K562 (cell line): ENCODE measurements at regions not wholly inside any gene's neighbourhood (a gene's known extent, or its start where the extent isn't known, plus 50 kb on each side); places are given as distances from the start of the nearest gene placed in this dataset.

Source experiments
- ATAC-seq: fragments of 200-7000 bp; cut with Tn5 transposase; 3 replicates; pipeline ENCODE4 v1.9.1; 2020; ENCODE audit warnings: moderate library complexity
- BruUV-seq: library from RNA; stranded (reverse); fragments of 400-500 nt; replicated peaks from 2 replicates; lab custom pipeline; 2021; lab: Mats Ljungman, UMichigan
- CTCF ChIA-PET: fragments of 300-600 bp; formaldehyde crosslinking; extraction: SDS; loops from one replicate; lab custom pipeline; 2021; ENCODE audit warnings: low intra/inter-chr PET ratio; lab: Yijun Ruan, JAX
- POLR2A ChIA-PET: fragments of 300-600, 350-650 bp; sonication (Branson Sonifier 250); formaldehyde crosslinking; extraction: SDS; loops from one replicate; lab custom pipeline; 2021; ENCODE audit warnings: antibody characterized with exemption, inconsistent platforms; lab: Yijun Ruan, JAX
- DNase-seq, 4 experiments: peaks; one replicate each; pipeline versions ENCODE4 v3.0.0 to v3.0.0-alpha.2; 2011 to 2018; ENCODE audit warnings: low spot score in 3 of 4, mixed read lengths in 3 of 4; ENCODE audit errors: extremely low read depth in 1 of 4
- FAIRE-seq: peaks from 2 replicates; lab custom pipeline; 2011; peaks lifted over from hg19 to GRCh38; lab: Jason Lieb, UNC
- H2AFZ ChIP-seq: 2 replicates; pipeline ENCODE4 v1.6.0; 2011; ENCODE audit warnings: low read depth, low read length, control low read depth, inconsistent platforms
- H3K27ac ChIP-seq: fragments of 200-600 bp; 3 replicates; pipeline ENCODE4 v1.8.0; 2011; ENCODE audit warnings: low read depth, mild to moderate bottlenecking, control low read depth, inconsistent platforms, low read length, moderate library complexity, mixed read lengths; ENCODE audit errors: extremely low read depth
- H3K27me3 ChIP-seq, 2 experiments: fragments of 300-600 bp in 1 of 2; 2 replicates in 1 of 2; 3 replicates in 1 of 2; pipeline versions ENCODE4 v1.6.0 to v1.8.0; 2011; ENCODE audit warnings: inconsistent platforms in 2 of 2, low read length in 2 of 2, mild to moderate bottlenecking in 1 of 2, mixed read lengths in 1 of 2, moderate library complexity in 1 of 2; ENCODE audit not compliant: control insufficient read depth in 2 of 2, insufficient read depth in 2 of 2
- H3K36me3 ChIP-seq: fragments of 300-600 bp; 3 replicates; pipeline ENCODE4 v1.8.0; 2011; ENCODE audit warnings: mild to moderate bottlenecking, low read length, inconsistent platforms; ENCODE audit not compliant: control insufficient read depth, insufficient read depth
- H3K4me1 ChIP-seq, 2 experiments: fragments of 200-600 bp in 1 of 2; replicated peaks in 1 of 2; 2 replicates in 1 of 2; 3 replicates in 1 of 2; pipeline versions ENCODE4 v1.5.1 to v1.8.0; 2011; ENCODE audit warnings: inconsistent platforms in 2 of 2, low read length in 2 of 2, mild to moderate bottlenecking in 1 of 2, mixed read lengths in 1 of 2, moderate library complexity in 1 of 2; ENCODE audit not compliant: control insufficient read depth in 2 of 2, insufficient read depth in 2 of 2
- H3K4me2 ChIP-seq: 2 replicates; pipeline ENCODE4 v1.6.1; 2011; ENCODE audit warnings: low read length, control low read depth, inconsistent platforms, mixed read lengths; ENCODE audit not compliant: insufficient read depth
- H3K4me3 ChIP-seq: fragments of 200-600 bp; sonication (generic), shearing (Covaris generic); 2 replicates; pipeline ENCODE4 v1.5.1; 2016; ENCODE audit warnings: control low read depth, inconsistent platforms
- H3K79me2 ChIP-seq: fragments of 200-600 bp; 3 replicates; pipeline ENCODE4 v1.8.0; 2011; ENCODE audit warnings: low read length, inconsistent platforms; ENCODE audit not compliant: control insufficient read depth, insufficient read depth
- H3K9ac ChIP-seq, 2 experiments: 2 replicates each; pipeline versions ENCODE4 v1.6.0 to v1.6.1; 2011; ENCODE audit warnings: low read depth in 2 of 2, low read length in 2 of 2, control low read depth in 1 of 2, inconsistent platforms in 1 of 2, mild to moderate bottlenecking in 1 of 2, mixed read lengths in 1 of 2; ENCODE audit not compliant: insufficient read depth in 1 of 2
- H3K9me1 ChIP-seq: one replicate; pipeline ENCODE4 v1.6.0; 2011; ENCODE audit warnings: inconsistent platforms, mild to moderate bottlenecking, low read length, moderate library complexity; ENCODE audit not compliant: control insufficient read depth, insufficient read depth
- H3K9me3 ChIP-seq: replicated peaks from 2 replicates; pipeline ENCODE4 v1.5.1; 2011; ENCODE audit warnings: low read depth, low read length, inconsistent platforms; ENCODE audit not compliant: control insufficient read depth, insufficient read depth
- H4K20me1 ChIP-seq: replicated peaks from 2 replicates; pipeline ENCODE4 v1.6.1; 2011; ENCODE audit warnings: low read length, inconsistent platforms, mixed read lengths; ENCODE audit not compliant: control insufficient read depth, insufficient read depth
- ARHGAP35 ChIP-seq: fragments of 450-650 bp; IDR thresholded peaks from 2 replicates; pipeline ENCODE4 v1.6.1; 2018; ENCODE audit not compliant: partially characterized antibody
- BCLAF1 ChIP-seq, 2 experiments: fragments of 450-650 bp in 1 of 2; IDR thresholded peaks; 2 replicates each; pipeline ENCODE4 v1.6.1; 2011 to 2017; ENCODE audit warnings: low read depth in 2 of 2, antibody characterized with exemption in 1 of 2, borderline replicate concordance in 1 of 2, low read length in 1 of 2, mild to moderate bottlenecking in 1 of 2, mixed read lengths in 1 of 2; ENCODE audit not compliant: control insufficient read depth in 1 of 2
- FOXA3 ChIP-seq, 2 experiments: fragments of 450-650 bp in 1 of 2; sonication (generic) in 1 of 2; formaldehyde crosslinking; IDR thresholded peaks in 1 of 2; conservative IDR thresholded peaks in 1 of 2; 2 replicates each; pipeline versions ENCODE4 v1.4.0 to v1.8.0; 2020 to 2022; ENCODE audit warnings: mild to moderate bottlenecking in 2 of 2, missing genetic modification reagents in 1 of 2
- GTF2E2 ChIP-seq: fragments of 200-800 bp; sonication (Bioruptor generic); IDR thresholded peaks from 2 replicates; pipeline ENCODE4 v1.6.1; 2016; ENCODE audit warnings: missing genetic modification characterization, missing compliant biosample characterization
- MTA3 ChIP-seq: fragments of 450-650 bp; formaldehyde crosslinking; IDR thresholded peaks from 2 replicates; pipeline ENCODE4 v1.6.1; 2017; ENCODE audit warnings: mild to moderate bottlenecking, borderline replicate concordance
- PHB ChIP-seq: fragments of 250-450 bp; sonication (Bioruptor Pico); IDR thresholded peaks from 2 replicates; pipeline ENCODE4 v1.5.0; 2021
- ZBTB33 ChIP-seq: sonication (generic); formaldehyde crosslinking; IDR thresholded peaks from 2 replicates; pipeline ENCODE4 v1.8.1; 2023; ENCODE audit warnings: mild to moderate bottlenecking, missing genetic modification reagents
- ZNF395 ChIP-seq: fragments of 200-800 bp; sonication (Bioruptor generic); IDR thresholded peaks from 2 replicates; pipeline ENCODE4 v1.6.1; 2017; ENCODE audit warnings: missing genetic modification characterization, missing compliant biosample characterization
- in situ Hi-C: fragments of 300-500 bp; cut with MboI; formaldehyde crosslinking; loops from 4 replicates; pipeline ENCODE4 v1.15.0; 2018; ENCODE audit warnings: inconsistent platforms, mixed read lengths
- intact Hi-C: fragments of 100-400 bp; cut with micrococcal nuclease; formaldehyde crosslinking; loops from 2 replicates; pipeline ENCODE4 v1.14.2; 2022

- Histone ChIP-seq H3K9me1 (no peaks in the 10 kb centered on the region), H2AFZ (no peak overlapping the region), H3K4me3 (no peak overlapping the region), H3K9ac (no peak overlapping the region), H3K36me3 (no peaks in the 10 kb centered on the region), H3K4me1 (no peaks in the 10 kb centered on the region), H3K79me2 (no peaks in the 10 kb centered on the region), H4K20me1 (no peaks in the 10 kb centered on the region), H3K27ac (no peak overlapping the region), H3K9me3 (0 out of 2 replicates have a peak, but pooled peaks cover 2% of the 10 kb centered on the region), H3K4me2 (no peak overlapping the region), H3K27me3 (no peaks in the 10 kb centered on the region)
- CTCF ChIA-PET = no interaction called here
- no peak for TF ChIP-seq GTF2E2 (tag)
- no peak for TF ChIP-seq FOXA3 (CRISPR knock-in tag; conservative IDR thresholded peaks at IDR 0.05 in 1 of 2, IDR thresholded peaks at IDR 0.05 in 1 of 2)
- TF ChIP-seq ZNF395 (CRISPR knock-in tag) = no peak
- no peak for TF ChIP-seq BCLAF1 (IDR thresholded peaks at IDR 0.05; ENCODE audit: borderline replicate concordance in 1 of 2, control insufficient read depth in 1 of 2, low read depth in 2 of 2, low read length in 1 of 2)
- TF ChIP-seq MTA3 = no peak
- TF ChIP-seq PHB (CRISPR knock-in tag) = no peak
- TF ChIP-seq ZBTB33 (CRISPR knock-in tag) = no peak
- no peak for TF ChIP-seq ARHGAP35
- POLR2A ChIA-PET = no interaction called here
- DNase-seq (no peak), FAIRE-seq (no peak), ATAC-seq (no peak)
- in situ Hi-C loops (no loop called here), intact Hi-C loops (no loop called here)
- no TSS peak for BruUV-seq
Observed at GRCh38 chr12:87141091-87141490, 884.9 kb upstream of the MGAT4C start.
